Calu3 (cell line): ENCODE measurements at regions not wholly inside any gene's neighbourhood (a gene's known extent, or its start where the extent isn't known, plus 50 kb on each side); places are given as distances from the start of the nearest gene placed in this dataset.

Experiments
- BruUV-seq: library from RNA; stranded (reverse); fragments of 400-500 nt; replicated peaks from 2 replicates; lab custom pipeline; 2021; lab: Mats Ljungman, UMichigan
- CTCF ChIA-PET: fragments of 300-600 bp; sonication (Branson Sonifier 250); formaldehyde crosslinking; loops from one replicate; lab custom pipeline; 2022; ENCODE audit warnings: antibody characterized with exemption; lab: Charles Lee
- DNase-seq: peaks from one replicate; pipeline ENCODE4 v3.0.0; 2022
- H3K27ac Mint-ChIP-seq: one replicate; pipeline ENCODE4 v1.8.0; 2022; ENCODE audit warnings: mixed read lengths; ENCODE audit not compliant: unreplicated experiment
- H3K27me3 Mint-ChIP-seq: one replicate; pipeline ENCODE4 v1.8.0; 2022; ENCODE audit warnings: mixed read lengths; ENCODE audit not compliant: unreplicated experiment
- H3K36me3 Mint-ChIP-seq: one replicate; pipeline ENCODE4 v1.8.0; 2022; ENCODE audit warnings: mild to moderate bottlenecking, moderate library complexity, mixed read lengths; ENCODE audit not compliant: insufficient read depth, unreplicated experiment
- H3K4me1 Mint-ChIP-seq: one replicate; pipeline ENCODE4 v1.8.0; 2022; ENCODE audit warnings: mild to moderate bottlenecking, low read depth, mixed read lengths; ENCODE audit not compliant: unreplicated experiment
- H3K4me3 Mint-ChIP-seq: one replicate; pipeline ENCODE4 v1.8.0; 2022; ENCODE audit warnings: mild to moderate bottlenecking, low read depth, moderate library complexity, mixed read lengths; ENCODE audit not compliant: unreplicated experiment
- H3K9me3 Mint-ChIP-seq: one replicate; pipeline ENCODE4 v1.8.0; 2022; ENCODE audit warnings: low read depth, mixed read lengths; ENCODE audit not compliant: unreplicated experiment
- CTCF ChIP-seq: fragments of 200-600 bp; IDR thresholded peaks from one replicate; pipeline ENCODE4 v1.8.0; 2022; ENCODE audit warnings: antibody characterized with exemption; ENCODE audit not compliant: unreplicated experiment
- intact Hi-C: fragments of 100-400 bp; cut with micrococcal nuclease; formaldehyde crosslinking; loops from one replicate; pipeline ENCODE4 v1.10.0; 2022; ENCODE audit not compliant: unreplicated experiment

- no peak for TF ChIP-seq CTCF
- DNase-seq = no peak
- Mint-ChIP-seq H3K27me3 (no peaks in the 10 kb centered on the region), H3K4me1 (no peaks in the 10 kb centered on the region), H3K4me3 (no peak overlapping the region), H3K9me3 (no peaks in the 10 kb centered on the region), H3K27ac (no peak overlapping the region), H3K36me3 (no peaks in the 10 kb centered on the region)
- CTCF ChIA-PET = interaction anchor here (0.7 kb wide), 1 partner anchor 138 kb away, joined by 6 read pairs; no protein-coding TSS in a partner anchor
- intact Hi-C loops = no loop called here
- BruUV-seq = no TSS peak
These were observed 84.2 kb upstream of the CREB5 start for GRCh38 chr7:28328146-28328545.

DNA sequence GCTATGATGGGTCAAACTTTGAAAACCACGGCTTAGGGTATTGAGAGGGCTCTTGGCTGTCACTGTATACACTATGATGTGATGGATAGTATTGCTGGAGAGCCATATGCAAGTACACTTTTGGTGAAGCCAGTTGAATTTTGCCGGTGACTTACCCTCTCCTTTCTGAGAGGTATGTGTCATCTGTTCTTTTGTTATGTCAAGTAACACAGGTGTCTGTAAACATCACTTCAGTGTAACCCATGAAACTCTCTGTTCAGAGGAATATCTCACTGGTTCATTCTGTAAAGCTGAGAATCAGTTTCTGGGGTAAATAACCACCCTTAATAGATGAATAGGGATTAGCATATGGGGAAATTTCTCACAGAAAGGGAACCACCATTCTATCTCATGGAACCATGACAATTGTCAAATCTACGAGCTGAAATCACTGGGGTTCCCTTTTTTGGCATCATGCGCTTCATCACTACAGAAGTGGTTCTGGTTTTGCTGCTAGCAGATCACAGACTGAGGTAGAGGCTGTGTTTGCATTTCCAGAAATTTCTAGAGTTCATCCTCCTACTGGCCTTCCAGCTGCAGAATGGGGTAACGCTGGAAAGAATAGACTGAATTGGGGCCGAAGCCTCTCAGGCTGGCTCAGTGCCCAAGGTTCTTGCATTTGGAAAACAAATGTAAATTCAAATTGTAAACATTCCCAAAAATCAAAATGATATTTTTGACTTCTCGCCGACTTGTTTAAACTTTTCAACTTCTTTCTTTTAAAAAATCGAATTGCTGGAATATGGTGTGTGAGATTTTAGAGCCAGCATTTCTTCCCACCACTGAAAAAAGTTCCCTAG, 83.3 kb upstream of the CREB5 start:
- no peak for DNase-seq
- H3K27me3 Mint-ChIP-seq = no peaks in the 10 kb centered on the region
- no peaks in the 10 kb centered on the region for H3K4me1 Mint-ChIP-seq
- BruUV-seq = no TSS peak
- intact Hi-C loops = no loop called here
- CTCF ChIA-PET = interaction anchor here (0.7 to 0.9 kb wide), 2 partner anchors 27 to 137 kb away, joined by 3 to 6 read pairs; no protein-coding TSS in a partner anchor
- no peak for TF ChIP-seq CTCF
- H3K4me3 Mint-ChIP-seq = no peak overlapping the region
- no peak overlapping the region for H3K27ac Mint-ChIP-seq
- H3K9me3 Mint-ChIP-seq = peaks cover 2% of the 10 kb centered on the region
- no peaks in the 10 kb centered on the region for H3K36me3 Mint-ChIP-seq

GRCh38 chr7:28329661-28330363, 82.5 kb upstream of the CREB5 start:
- Mint-ChIP-seq H3K4me3 (no peak overlapping the region), H3K27me3 (no peaks in the 10 kb centered on the region), H3K27ac (no peak overlapping the region), H3K4me1 (no peaks in the 10 kb centered on the region), H3K36me3 (no peaks in the 10 kb centered on the region), H3K9me3 (peaks cover 2% of the 10 kb centered on the region)
- CTCF ChIA-PET = interaction anchor here (0.6 to 0.9 kb wide), 2 partner anchors 26 to 488 kb away, joined by 3 read pairs; no protein-coding TSS in a partner anchor
- intact Hi-C loops = no loop called here
- DNase-seq = no peak
- BruUV-seq = no TSS peak
- TF ChIP-seq CTCF = no peak

GRCh38 chr7:28330384-28331070, 81.8 kb upstream of the CREB5 start:
- H3K4me3 Mint-ChIP-seq = no peak overlapping the region
- no peaks in the 10 kb centered on the region for H3K4me1 Mint-ChIP-seq
- peaks cover 2% of the 10 kb centered on the region for H3K9me3 Mint-ChIP-seq
- CTCF ChIA-PET = interaction anchor here (0.6 kb wide), 1 partner anchor 487 kb away, joined by 3 read pairs; no protein-coding TSS in a partner anchor
- DNase-seq = no peak
- no peaks in the 10 kb centered on the region for H3K27me3 Mint-ChIP-seq
- intact Hi-C loops = no loop called here
- BruUV-seq = no TSS peak
- H3K36me3 Mint-ChIP-seq = no peaks in the 10 kb centered on the region
- H3K27ac Mint-ChIP-seq = no peak overlapping the region
- no peak for TF ChIP-seq CTCF
